OCI-LY3 (cell line): ENCODE measurements at regions not wholly inside any gene's neighbourhood (a gene's known extent, or its start where the extent isn't known, plus 50 kb on each side); places are given as distances from the start of the nearest gene placed in this dataset.

Source experiments
- CTCF ChIP-seq: fragments of 200-600, 300-600 bp; sonication (generic); IDR thresholded peaks from 2 replicates; pipeline ENCODE4 v1.5.1; 2014; ENCODE audit warnings: antibody characterized with exemption, low read length, low read depth
- EZH2phosphoT487 ChIP-seq: fragments of 200-600 bp; shearing (Covaris generic); IDR thresholded peaks from 2 replicates; pipeline ENCODE4 v1.6.1; 2018; ENCODE audit warnings: antibody characterized with exemption, mixed run types, low read depth

GRCh38 chr4:136651932-136652331, 880.4 kb downstream of the PCDH18 start:
- TF ChIP-seq CTCF, result no peak
- TF ChIP-seq EZH2phosphoT487, result no peak
